ENCODE measurements at regions not wholly inside any gene's neighbourhood (a gene's known extent, or its start where the extent isn't known, plus 50 kb on each side); places are given as distances from the start of the nearest gene placed in this dataset.
"Not testable (repeated sequence)": the region's sequence is repeated elsewhere in the genome, so short reads cannot be mapped to it uniquely, and the experiment has no call there.

GRCh38 chr20:43349841-43350240 lies 107.9 kb upstream of the SRSF6 start:
- ChIA-PET CTCF (no interaction called here), POLR2A (ENCODE audit: unreplicated experiment) (no interaction called here)
- Histone ChIP-seq H4K20me1 (ENCODE audit: insufficient read depth) (no peaks in the 10 kb centered on the region), H2AFZ (no peak overlapping the region), H3F3A (ENCODE audit: insufficient read depth, low read depth) (no peaks in the 10 kb centered on the region), H3K27ac (no peak overlapping the region), H3K4me1 (replicated peaks; ENCODE audit: insufficient read depth) (no peaks in the 10 kb centered on the region), H3K9me3 (ENCODE audit: insufficient read depth, low read depth) (no peaks in the 10 kb centered on the region), H3K4me3 (no peak overlapping the region), H3K4me2 (no peak overlapping the region), H3K9me2 (ENCODE audit: insufficient read depth) (no peaks in the 10 kb centered on the region), H3K79me2 (ENCODE audit: low read depth) (no peaks in the 10 kb centered on the region), H3K36me3 (ENCODE audit: low read depth) (no peaks in the 10 kb centered on the region), H3K27me3 (ENCODE audit: insufficient read depth, low read depth) (peaks cover 91% of the 10 kb centered on the region)
- TF ChIP-seq EZH2 (IDR thresholded peaks at IDR 0.05; ENCODE audit: low read depth) (no peak), CTCF (conservative IDR thresholded peaks at IDR 0.05) (no peak)
- intact Hi-C loops (cut with micrococcal nuclease; ENCODE audit: unreplicated experiment) = no loop called here
- BruUV-seq (replicated peaks) = no TSS peak
- no peak for DNase-seq

- H3K4me3 ChIP-seq; CTCF ChIA-PET; DNase-seq; H4K20me1 ChIP-seq (ENCODE audit: insufficient read depth); intact Hi-C loops (cut with micrococcal nuclease; ENCODE audit: unreplicated experiment); H3F3A ChIP-seq (ENCODE audit: insufficient read depth, low read depth); POLR2A ChIA-PET (ENCODE audit: unreplicated experiment); H3K9me2 ChIP-seq (ENCODE audit: insufficient read depth); BruUV-seq (replicated peaks); H3K4me1 ChIP-seq (replicated peaks; ENCODE audit: insufficient read depth); H3K9me3 ChIP-seq (ENCODE audit: insufficient read depth, low read depth); H3K4me2 ChIP-seq; H3K27ac ChIP-seq; H3K36me3 ChIP-seq (ENCODE audit: low read depth); H2AFZ ChIP-seq; H3K79me2 ChIP-seq (ENCODE audit: low read depth): not testable (repeated sequence)
- peaks cover 81% of the 10 kb centered on the region for H3K27me3 ChIP-seq (ENCODE audit: insufficient read depth, low read depth)
These were observed 109.9 kb upstream of the SRSF6 start for GRCh38 chr20:43347839-43348238.

GRCh38 chr20:43345676-43346075 lies 112.0 kb upstream of the SRSF6 start:
- BruUV-seq (replicated peaks) = no TSS peak
- CTCF ChIA-PET = no interaction called here

More at GRCh38 chr20:43345676-43346075, 112.0 kb upstream of the SRSF6 start:
- H3K9me3 ChIP-seq (ENCODE audit: insufficient read depth, low read depth) = no peaks in the 10 kb centered on the region
- H3K36me3 ChIP-seq (ENCODE audit: low read depth) = no peaks in the 10 kb centered on the region
- H3K27me3 ChIP-seq (ENCODE audit: insufficient read depth, low read depth) = peaks cover 85% of the 10 kb centered on the region
- no peaks in the 10 kb centered on the region for H4K20me1 ChIP-seq (ENCODE audit: insufficient read depth)
- H3K4me3 ChIP-seq = no peak overlapping the region
- no peak for DNase-seq
- no peaks in the 10 kb centered on the region for H3F3A ChIP-seq (ENCODE audit: insufficient read depth, low read depth)
- H2AFZ ChIP-seq = no peak overlapping the region
- TF ChIP-seq EZH2 (IDR thresholded peaks at IDR 0.05; ENCODE audit: low read depth) (no peak), CTCF (conservative IDR thresholded peaks at IDR 0.05) (no peak)
- no peak overlapping the region for H3K4me2 ChIP-seq
- H3K9me2 ChIP-seq (ENCODE audit: insufficient read depth) = no peaks in the 10 kb centered on the region
- intact Hi-C loops (cut with micrococcal nuclease; ENCODE audit: unreplicated experiment) = no loop called here
- POLR2A ChIA-PET (ENCODE audit: unreplicated experiment) = no interaction called here
- H3K27ac ChIP-seq = no peak overlapping the region
- H3K79me2 ChIP-seq (ENCODE audit: low read depth) = no peaks in the 10 kb centered on the region
- H3K4me1 ChIP-seq (replicated peaks; ENCODE audit: insufficient read depth) = no peaks in the 10 kb centered on the region

All from PC-9 (cell line).